ENCODE measurements at regions not wholly inside any gene's neighbourhood (a gene's known extent, or its start where the extent isn't known, plus 50 kb on each side); places are given as distances from the start of the nearest gene placed in this dataset.

DNA sequence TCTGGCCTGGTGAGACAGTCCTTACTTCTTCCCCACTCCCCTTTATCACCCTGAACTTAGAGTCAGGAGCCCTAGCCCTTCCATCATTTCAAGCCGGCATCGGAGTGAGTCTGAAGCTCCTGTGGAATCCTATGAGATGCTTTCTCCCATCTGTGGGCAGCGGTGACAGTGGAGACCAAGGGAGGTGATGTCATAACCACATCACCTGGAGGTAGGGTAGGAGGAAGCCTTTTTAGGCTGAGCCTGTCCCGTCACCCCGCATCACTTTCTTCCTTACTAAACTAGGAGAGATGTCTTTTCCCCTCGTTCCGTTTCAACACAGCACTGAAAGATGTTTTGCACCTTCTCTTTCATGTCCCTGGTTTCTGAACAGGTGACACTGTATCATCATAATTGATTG, 124.1 kb upstream of the WWC1 start:
- no peak for DNase-seq

DNA sequence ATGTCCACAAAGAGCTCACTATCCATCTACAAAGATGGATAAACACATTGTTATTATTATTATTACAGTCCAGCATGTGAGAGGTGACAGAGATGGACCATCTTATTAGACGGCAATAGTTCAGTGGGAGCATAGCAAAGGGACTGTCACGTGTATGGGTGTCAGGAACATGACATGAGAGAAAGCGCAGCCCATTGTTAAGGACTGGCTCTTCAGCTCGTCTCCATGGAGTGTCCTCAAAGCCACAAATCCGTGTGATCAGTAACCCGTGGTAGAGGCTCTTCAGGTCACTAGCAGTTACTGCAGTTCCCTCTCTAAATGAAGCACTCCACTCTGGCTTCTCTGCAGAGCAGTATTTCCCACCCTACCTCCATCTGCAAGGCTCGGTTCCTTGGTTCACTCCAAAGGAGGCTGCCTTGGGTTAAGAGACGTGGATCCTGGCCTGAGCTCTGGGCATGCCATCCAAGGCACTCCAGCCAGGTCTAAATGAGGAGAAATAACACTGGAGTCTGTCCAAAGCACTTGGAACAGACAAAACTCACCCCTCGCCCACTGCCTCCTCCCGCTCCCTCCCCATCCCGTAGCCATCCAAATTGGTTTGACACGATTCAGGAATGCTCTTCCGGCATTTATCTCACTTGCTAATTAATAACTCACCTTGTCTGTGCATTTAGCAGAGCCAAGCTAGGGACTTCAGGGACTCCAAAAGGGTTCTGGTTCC, 122.3 kb upstream of the WWC1 start:
- DNase-seq, result no peak

DNA sequence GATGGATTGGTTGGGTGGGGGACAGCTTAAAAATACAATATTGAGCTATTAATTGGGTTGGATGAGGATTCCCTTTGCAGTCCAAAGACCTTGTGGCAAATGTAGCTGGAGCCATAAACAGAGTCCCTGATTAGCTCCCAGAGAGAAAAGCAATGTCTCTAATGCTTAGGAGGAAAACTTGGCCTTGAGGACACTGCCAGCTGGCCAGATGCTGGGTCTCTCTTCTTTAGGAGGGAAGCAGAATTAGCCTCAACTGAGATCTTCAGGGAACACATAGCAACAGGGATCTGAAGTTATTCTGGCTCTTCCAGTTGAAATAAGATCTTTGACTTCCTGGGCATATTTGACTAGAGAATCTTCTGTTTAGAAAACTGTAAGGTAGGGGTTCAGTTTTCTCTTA, 121.7 kb upstream of the WWC1 start:
- no peak for DNase-seq

DNA sequence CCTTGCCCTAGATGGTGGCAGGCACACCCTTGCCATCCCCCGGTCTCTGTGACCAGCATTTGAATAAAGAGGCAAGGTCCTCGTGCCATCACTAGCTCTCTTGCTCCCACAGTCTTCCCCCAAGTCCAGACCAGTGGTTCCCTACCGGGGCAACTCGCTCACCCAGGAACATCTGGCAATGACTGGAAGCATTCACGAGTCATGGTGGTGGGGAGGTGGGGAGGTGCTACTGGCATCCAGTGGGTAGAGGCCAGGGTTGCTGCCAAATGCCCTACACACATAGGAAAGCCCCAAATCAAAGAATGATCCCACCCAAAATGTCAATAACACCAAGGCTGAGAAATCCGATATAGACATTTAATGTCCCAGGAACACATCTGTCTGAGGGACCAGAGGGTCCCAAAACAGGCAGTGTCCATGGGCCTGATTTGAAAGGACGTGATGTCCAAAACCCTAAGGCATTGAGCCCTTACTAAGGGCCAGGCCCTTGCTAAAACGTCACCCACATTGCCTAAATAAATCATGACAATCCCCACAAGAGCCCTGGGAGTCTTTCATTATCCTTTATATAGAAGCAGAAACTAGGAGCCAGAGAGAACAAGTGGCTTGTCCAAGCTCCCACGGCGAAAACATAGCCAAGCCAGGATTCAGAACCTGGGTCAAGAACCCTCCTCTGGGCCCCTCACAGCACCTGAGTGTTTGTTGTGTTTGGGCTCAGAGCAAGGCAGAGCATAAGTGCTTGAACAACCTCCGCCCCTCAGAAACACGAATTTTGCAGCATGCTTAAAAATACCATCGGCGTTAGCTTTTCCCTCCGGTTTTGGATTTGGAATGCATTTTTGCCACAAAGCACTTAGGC, 119.3 kb upstream of the WWC1 start:
- DNase-seq, result no peak

DNA sequence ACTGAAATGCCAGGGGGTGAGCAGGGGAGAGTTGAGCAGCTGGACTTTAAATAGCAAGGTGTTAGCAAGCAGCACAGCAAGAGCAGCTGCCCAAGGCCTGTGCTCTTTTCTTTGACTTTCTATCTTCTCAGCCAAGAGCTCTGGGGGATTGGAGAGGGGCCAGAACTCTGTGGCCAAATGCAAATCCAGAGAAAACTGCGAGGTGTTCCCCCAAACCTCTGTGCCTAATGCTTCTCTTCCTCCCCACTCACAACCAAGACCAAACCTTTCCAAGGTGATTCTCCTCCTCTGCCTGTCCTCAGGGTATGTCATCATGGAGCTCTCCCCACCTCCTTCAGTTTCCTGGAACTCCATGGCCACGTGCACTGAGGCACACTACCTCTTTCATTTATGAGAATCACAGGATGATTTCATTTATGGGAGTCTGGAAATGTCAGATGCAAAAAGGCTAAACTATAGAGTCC, 118.7 kb upstream of the WWC1 start:
- no peak for DNase-seq

DNA sequence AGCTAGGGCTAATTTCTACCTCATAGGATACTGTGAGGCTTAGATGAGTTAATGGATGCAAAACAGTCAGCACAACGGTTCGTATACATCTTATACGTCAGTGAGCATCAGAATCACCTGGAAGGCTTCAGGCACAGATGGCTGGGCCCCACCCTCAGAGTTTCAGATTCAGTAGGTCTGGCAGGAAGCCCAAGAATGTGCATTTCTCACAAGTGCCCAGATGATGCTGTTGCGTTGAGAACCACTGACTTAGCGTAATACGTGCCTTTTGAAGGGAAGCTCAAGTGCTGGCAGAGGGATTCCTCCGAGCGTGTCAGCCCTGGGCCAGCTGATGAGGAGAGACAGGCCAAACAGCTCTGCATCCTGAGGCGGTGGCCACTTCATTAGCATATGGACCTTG, 117.1 kb upstream of the WWC1 start:
- no peak for DNase-seq

DNA sequence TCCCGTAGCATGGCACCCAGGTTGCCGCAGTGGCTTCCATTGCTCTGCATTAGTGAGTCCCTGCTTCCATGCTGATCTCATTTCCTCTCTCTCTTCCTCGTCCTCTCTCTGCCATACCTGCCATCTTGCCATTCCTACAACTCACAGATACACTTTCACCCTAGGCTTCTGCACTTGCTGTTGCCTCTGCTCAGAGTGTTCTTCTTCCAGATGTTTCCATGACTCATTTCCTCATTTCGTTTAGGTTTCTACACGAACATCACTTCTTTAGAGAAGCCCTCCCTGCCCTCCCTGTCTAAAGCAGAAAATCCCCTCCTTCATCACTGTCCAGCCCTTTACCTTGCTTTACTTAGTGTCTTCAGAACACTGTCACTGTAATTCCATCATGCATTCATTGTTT, 115.2 kb upstream of the WWC1 start:
- no peak for DNase-seq

DNA sequence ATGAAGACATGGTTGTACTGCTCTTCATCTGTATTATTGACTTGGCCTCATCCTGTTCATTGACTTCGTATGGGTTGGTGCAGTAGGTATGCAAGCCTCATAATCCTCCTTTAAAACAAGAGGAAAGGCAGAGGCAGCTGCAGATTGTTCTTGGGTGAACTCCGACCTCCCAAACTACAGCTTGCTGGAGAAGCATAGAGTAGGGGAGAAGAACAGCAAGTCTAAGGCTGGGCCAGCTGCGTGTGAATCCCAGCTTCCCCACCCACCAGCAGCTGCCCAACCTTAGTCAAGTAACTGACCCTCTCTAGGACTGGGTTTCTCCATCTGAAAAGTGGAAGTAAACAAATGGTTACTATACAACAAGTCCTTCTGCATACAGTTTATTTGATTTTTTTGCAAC, 114.5 kb upstream of the WWC1 start:
- DNase-seq, result no peak

DNA sequence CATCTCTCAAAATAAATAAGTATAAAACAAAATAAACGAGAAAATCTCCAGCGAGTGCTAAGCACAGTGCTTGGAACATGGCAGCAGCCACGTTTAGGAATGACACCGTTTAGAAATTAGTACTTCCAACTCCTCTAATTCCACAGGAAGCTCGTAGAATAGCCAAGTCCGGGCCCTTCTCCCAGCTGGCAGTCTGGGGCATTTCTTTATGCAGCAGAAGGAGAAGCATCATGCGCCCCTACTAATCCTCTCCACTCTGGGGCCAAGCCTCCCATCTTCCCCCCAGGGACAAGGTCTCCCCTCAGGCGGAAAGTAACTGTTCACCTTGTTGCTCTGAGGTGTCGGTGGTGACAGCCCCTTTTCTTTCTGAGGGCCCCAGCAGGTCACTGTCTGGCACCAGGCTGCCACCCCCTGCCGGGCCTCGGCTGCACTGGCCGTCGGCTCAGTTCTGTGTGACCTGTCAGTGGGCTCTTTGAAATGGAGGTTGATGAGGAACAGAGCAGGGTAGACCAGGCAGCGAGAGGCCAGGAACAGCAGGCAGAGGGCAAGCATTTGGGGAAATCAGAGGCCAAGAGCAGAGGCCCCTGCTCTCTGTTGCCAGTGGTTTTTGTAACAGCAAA, 113.5 kb upstream of the WWC1 start:
- no peak for DNase-seq

DNA sequence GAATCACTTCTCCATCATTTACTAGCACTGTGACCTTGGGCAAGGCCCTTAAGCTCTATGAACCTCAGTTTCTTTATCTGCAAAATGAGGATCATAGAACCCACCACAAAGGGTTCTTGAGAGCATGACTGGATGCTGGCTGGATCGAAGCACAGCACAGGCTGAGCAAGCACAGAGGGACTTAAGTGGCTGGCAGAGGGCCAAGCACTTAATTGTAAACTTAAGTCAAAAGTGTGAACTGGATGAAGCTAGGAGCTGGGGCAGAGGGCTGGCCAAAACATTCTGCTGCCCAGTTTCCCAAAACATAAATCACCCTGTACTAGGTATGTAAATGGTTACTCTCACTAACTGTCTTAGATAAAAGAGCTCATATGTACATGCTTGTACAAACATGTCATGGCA, 112.3 kb upstream of the WWC1 start:
- no peak for DNase-seq

DNA sequence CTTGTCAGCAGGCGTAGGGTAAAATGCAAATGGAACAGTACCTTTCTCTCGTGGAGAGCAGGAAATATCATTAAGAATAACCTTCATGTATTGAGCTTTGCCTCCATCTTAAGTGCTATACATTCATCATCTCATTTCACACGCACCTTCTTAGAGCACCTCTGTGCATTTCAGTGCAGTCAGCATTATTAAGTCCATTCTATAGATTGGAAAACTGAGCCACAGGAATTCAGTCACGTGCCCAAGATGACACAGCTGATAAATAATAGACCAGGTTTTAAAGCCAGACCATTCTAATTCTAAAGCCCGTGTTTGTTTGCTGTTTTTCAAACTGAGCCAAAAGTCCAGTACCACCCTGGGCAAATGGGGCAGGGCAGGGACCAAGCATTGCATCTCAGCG, 109.2 kb upstream of the WWC1 start:
- DNase-seq, result no peak

DNA sequence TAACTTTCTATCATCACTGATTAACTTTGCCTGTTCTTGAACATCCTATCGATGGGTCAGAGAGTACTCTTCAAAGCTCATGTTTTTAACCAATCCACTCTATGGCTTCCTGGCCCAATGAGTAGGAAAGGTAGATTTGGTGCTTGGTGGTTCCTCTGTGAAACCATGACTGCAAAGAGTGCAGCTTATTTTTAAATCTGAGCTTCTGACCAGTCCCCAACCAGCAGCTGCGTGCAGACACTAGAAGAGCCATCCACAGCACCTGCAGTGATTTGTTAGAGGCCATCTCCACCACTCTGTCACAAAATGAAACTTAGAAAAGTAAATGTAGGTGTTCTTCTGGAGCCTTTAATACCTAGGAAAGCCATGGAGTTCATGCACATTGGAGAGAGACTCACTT, 107.3 kb upstream of the WWC1 start:
- no peak for DNase-seq

DNA sequence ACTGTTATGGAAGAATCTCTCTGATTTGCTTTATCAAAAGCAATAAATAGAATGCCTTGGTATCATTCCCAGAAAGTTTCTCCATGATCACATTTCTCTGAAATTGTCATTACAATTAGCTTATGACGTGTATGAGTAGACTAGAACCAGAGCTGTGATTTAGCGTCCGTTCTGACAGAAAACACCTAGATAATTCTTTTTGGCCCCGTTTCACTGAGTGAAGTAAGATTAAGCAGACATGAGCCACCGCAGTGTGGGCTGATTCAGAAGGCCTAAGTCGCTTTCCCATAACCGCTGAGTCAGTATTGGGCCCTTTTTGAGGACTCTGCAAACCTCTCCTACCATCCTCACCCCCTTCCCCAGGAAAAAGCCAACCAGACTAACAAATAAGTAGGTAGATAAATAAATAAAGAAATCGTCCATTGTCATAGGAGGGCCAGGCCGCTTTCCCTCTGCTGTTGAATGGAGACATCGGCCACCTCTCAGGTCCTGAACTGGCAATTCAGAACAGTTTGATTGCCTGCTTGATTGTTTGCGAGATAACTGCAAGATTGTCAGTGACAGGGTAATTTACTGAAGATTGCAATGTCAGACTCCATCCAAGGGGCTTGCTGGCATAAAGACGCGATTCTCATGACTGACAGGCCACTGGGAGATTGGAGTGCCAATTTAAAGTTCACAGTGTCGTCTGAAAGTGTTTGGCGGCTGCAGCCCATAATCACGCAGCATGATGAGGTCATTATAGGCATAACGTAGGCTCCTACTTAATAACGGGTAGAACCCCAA, 105.0 kb upstream of the WWC1 start:
- no peak for DNase-seq

DNA sequence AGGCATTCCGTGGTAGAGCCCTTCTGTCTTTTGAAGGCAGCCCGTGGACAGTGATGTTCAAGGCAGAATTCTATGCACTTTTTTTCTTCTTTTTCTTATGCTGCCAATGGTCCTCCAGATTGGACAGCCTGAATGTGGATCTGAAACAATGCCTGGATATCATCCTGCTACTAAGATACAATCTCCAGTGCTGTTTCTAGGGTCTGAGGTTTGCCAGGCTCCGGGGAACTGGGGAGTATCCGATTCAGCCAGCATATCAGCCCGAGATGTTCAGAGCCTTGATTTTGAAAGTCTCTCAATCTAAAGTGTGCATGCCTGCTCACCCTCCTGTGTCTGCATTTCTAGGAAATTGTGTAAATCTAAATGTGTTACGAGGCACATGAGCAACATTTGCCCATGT, 103.8 kb upstream of the WWC1 start:
- no peak for DNase-seq

DNA sequence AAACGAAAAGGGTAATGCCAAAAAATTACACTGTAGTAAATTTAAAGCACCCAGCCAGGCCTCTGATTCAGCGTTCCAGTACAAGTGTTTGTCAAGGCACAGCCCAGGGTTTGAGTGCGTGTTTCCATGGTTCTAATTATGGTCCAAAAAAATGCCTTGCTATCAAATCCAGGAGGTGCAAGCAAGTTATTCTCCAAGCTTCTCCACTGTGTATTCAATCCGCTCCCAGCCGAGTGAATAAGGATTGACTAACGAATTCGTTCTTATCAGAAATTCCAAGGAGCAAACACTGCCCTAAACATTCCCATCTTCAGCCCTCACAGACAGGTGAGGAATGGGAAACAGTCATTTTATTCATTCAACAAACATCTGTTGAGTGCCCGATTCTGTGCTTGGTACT, 103.3 kb upstream of the WWC1 start:
- no peak for DNase-seq

DNA sequence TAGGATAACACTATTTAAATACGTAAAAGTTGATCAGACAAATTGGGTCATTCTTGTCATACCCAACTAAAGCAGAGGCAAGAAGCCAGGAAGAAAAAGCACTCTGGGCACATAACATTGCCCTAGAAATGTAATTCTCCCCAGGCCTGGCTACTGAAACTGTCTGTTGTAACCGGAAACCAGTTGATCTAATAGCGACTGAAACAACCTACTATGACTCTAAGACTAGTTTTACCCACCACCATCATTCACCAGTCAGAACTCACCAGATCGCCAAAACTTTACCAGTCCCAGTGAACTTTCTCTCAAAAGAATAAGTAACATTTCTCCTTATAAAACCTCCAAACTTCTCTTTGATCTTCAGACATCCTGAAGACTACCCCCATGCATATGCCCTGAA, 99.3 kb upstream of the WWC1 start:
- DNase-seq, result no peak

DNA sequence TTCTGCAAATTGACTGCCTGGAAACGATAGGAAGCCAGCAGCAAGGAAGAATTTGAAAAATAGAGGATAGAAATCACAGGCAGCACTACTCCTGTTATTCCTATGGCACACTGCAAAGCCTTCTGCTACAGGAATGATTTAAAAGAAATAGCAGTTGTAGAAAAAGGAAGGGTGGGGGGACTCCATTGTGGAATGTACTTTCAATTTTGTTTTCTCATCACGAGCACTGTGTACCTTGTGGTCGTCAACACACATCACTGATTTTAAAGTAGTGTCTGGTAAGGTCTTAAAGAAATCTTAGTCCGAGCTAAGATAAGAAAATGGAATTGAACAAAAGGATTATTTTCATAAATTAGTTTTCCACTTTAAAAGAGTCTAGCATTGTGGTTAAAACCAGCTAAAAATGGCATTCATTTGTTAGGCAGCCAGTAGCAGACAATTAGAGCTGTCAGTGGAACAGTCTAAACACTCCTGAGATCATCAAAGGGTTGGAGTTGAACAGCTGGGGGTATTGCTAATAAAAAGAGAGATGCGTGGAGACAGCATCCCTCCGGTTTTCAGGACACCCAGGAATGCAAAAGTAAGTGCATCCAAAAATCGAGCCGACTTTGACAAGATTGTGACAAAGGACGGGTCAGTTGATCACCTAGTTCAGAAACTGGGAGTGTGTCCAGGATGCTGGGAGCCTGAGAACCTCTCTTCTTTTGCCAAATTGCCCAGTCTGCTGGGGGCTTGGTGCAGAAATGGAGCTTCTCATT, 97.8 kb upstream of the WWC1 start:
- DNase-seq, result no peak

DNA sequence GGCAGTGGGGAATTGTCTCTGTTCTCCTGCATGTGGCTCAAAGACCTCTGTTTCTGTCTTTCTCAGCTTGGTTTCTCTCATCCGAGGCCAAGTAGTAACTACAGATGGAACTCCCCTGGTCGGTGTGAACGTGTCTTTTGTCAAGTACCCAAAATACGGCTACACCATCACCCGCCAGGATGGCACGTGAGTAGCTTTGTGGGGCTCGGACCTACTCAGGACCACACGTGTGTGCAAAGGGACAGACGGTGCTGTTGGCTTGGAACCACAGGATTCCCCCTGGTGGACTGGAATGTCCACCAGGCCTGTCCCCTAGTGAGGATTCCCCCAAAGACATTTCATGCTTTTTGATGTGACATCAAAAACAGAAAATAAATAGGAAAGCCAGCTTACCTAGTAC, 96.3 kb upstream of the WWC1 start:
- no peak for DNase-seq

DNA sequence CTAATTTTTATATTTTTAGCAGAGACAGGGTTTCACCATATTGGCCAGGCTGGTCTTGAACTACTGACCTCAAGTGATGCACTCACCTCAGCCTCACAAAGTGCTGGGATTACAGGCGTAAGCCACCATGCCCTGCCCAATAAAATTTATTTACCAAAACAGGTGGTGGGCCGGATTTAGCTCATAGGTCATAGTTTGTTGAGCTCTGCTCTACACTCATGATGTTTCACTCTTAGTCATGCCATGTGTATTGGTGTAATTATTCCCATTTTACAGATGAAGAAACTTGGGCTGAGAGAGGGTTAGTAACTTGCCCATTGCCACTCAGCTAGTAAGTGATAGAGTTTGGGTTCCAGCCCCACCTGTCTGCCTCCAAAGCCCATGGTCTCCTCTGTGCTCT, 93.1 kb upstream of the WWC1 start:
- DNase-seq, result no peak

DNA sequence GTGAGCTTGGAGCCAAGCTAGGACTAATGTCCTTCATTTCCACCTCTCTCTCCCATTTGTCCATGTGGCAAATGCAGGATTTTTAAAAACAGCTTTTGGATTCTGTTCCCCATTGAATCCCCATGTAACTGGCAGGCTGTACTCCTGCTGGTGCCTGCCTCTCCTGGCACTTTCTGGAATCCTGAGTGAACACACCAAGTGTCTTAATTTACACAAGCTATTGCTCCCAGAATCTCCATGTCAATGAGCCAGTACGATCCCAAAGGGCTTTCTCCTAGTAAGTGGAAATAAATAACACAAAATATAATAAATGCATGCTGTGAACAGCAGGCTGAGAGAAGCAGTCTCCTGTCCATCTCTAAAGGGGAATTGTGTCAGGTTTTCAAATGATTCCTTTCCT, 88.4 kb upstream of the WWC1 start:
- no peak for DNase-seq

DNA sequence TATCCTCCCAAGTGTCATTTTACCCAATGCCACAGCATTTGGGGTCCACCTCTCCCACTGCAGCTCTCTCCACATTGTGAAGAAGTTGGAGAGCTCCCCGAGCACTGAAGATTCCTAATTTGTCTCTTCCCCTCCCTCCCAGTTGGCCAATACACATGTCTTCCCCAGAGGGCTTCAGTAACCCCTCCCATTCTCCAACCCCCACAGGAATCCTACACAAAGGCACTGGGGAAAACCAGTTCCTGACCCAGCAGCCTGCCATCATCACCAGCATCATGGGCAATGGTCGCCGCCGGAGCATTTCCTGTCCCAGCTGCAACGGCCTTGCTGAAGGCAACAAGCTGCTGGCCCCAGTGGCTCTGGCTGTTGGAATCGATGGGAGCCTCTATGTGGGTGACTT, 87.3 kb upstream of the WWC1 start:
- DNase-seq, result no peak

DNA sequence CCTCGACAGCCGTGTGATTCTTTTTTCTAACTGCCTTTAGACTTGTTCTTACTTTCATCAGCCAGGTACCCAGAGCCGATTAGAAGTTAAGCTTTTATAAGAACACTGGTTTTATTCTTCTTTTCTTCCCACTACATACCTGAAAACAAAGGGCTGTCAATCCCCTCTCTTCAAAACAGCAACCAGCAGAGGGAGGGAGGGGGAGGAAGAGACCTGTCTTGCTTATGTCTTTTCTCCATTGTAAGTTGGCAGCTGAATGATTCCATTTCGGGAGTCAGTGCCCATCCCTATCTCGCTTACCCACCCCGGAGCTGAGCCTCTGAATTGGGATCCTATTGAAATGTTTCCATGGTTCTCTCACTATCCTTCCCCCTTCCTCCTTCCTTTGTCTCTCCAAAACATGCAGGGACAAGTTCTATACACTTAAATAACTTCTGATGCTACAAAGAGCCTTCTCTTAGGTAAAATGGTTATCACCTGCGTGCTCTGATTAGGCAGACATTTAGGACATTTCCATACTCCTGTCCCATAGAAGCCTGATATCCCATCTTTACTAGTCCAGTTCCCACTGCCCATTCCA, 83.9 kb upstream of the WWC1 start:
- no peak for DNase-seq
